Liver (tissue), 8 donors: ENCODE measurements at regions not wholly inside any gene's neighbourhood (a gene's known extent, or its start where the extent isn't known, plus 50 kb on each side); places are given as distances from the start of the nearest gene placed in this dataset.

ENCODE experiments used
- DNase-seq: peaks from one replicate; pipeline ENCODE4 v3.0.0-alpha.2; 2017; ENCODE audit warnings: low spot score
- H3K27ac ChIP-seq, 2 donors: one replicate each; pipeline ENCODE4 v1.7.0; 2013; ENCODE audit warnings: inconsistent platforms in 2 of 2, low read length in 2 of 2, control low read depth in 1 of 2, low read depth in 1 of 2, mild to moderate bottlenecking in 1 of 2
- H3K27me3 ChIP-seq, 4 donors: one replicate each; pipeline versions ENCODE4 v1.6.1 to v1.7.0; 2013; ENCODE audit warnings: low read length in 3 of 4, inconsistent platforms in 1 of 4, mild to moderate bottlenecking in 1 of 4, moderate library complexity in 1 of 4; ENCODE audit not compliant: control insufficient read depth in 4 of 4, insufficient read depth in 4 of 4
- H3K36me3 ChIP-seq, 4 donors: one replicate each; pipeline versions ENCODE4 v1.6.1 to v1.7.0; 2013; ENCODE audit warnings: low read length in 3 of 4, mild to moderate bottlenecking in 3 of 4, low read depth in 1 of 4, moderate library complexity in 1 of 4; ENCODE audit not compliant: control insufficient read depth in 4 of 4, insufficient read depth in 3 of 4
- H3K4me1 ChIP-seq, 4 donors: one replicate each; pipeline versions ENCODE4 v1.6.1 to v1.7.0; 2013; ENCODE audit warnings: low read length in 3 of 4, mild to moderate bottlenecking in 3 of 4, moderate library complexity in 1 of 4; ENCODE audit not compliant: control insufficient read depth in 4 of 4, insufficient read depth in 4 of 4
- H3K4me3 ChIP-seq, 3 donors: one replicate each; pipeline versions ENCODE4 v1.6.1 to v1.7.0; 2013; ENCODE audit warnings: low read length in 3 of 3, control low read depth in 1 of 3, low read depth in 1 of 3, mild to moderate bottlenecking in 1 of 3
- H3K9ac ChIP-seq, 2 donors: one replicate each; pipeline ENCODE4 v1.7.0; 2013; ENCODE audit warnings: low read length in 2 of 2, mild to moderate bottlenecking in 2 of 2, moderate library complexity in 2 of 2, control low read depth in 1 of 2, low read depth in 1 of 2
- H3K9me3 ChIP-seq, 4 donors: one replicate each; pipeline versions ENCODE4 v1.6.1 to v1.7.0; 2013; ENCODE audit warnings: low read length in 3 of 4; ENCODE audit not compliant: control insufficient read depth in 4 of 4
- ATF3 ChIP-seq: IDR thresholded peaks from 2 replicates; pipeline ENCODE4 v1.6.1; 2016; ENCODE audit warnings: antibody characterized with exemption
- EGR1 ChIP-seq, 2 donors: IDR thresholded peaks; 2 replicates each; pipeline ENCODE4 v1.6.1; 2016 to 2018; ENCODE audit warnings: antibody characterized with exemption in 2 of 2, low read depth in 2 of 2
- FOXA1 ChIP-seq: IDR thresholded peaks from 2 replicates; pipeline ENCODE4 v1.6.1; 2016; ENCODE audit warnings: antibody characterized with exemption
- FOXA2 ChIP-seq: IDR thresholded peaks from 2 replicates; pipeline ENCODE4 v1.6.1; 2016; ENCODE audit warnings: antibody characterized with exemption
- GABPA ChIP-seq, 2 donors: IDR thresholded peaks in 1 of 2; conservative IDR thresholded peaks in 1 of 2; 2 replicates each; pipeline ENCODE4 v1.6.1; 2016; ENCODE audit warnings: antibody characterized with exemption in 2 of 2, mild to moderate bottlenecking in 1 of 2, moderate library complexity in 1 of 2
- HNF4A ChIP-seq, 2 donors: conservative IDR thresholded peaks; 2 replicates each; pipeline ENCODE4 v1.6.1; 2016; ENCODE audit warnings: antibody characterized with exemption in 2 of 2, mild to moderate bottlenecking in 2 of 2
- HNF4G ChIP-seq: IDR thresholded peaks from 2 replicates; pipeline ENCODE4 v1.6.1; 2016; ENCODE audit warnings: antibody characterized with exemption
- MAX ChIP-seq: IDR thresholded peaks from 2 replicates; pipeline ENCODE4 v1.6.1; 2016; ENCODE audit warnings: antibody characterized with exemption
- RAD21 ChIP-seq, 2 donors: IDR thresholded peaks; 2 replicates each; pipeline ENCODE4 v1.6.1; 2016; ENCODE audit warnings: antibody characterized with exemption in 2 of 2, mild to moderate bottlenecking in 2 of 2
- REST ChIP-seq: IDR thresholded peaks from 2 replicates; pipeline ENCODE4 v1.6.1; 2016; ENCODE audit warnings: antibody characterized with exemption, mild to moderate bottlenecking
- RXRA ChIP-seq, 2 donors: IDR thresholded peaks; 2 replicates each; pipeline ENCODE4 v1.6.1; 2017 to 2018; ENCODE audit warnings: antibody characterized with exemption in 2 of 2, mild to moderate bottlenecking in 1 of 2
- SP1 ChIP-seq: IDR thresholded peaks from 2 replicates; pipeline ENCODE4 v1.6.1; 2018; ENCODE audit warnings: antibody characterized with exemption, mild to moderate bottlenecking
- TAF1 ChIP-seq: conservative IDR thresholded peaks from 2 replicates; pipeline ENCODE4 v1.6.1; 2016; ENCODE audit warnings: antibody characterized with exemption, mild to moderate bottlenecking
- YY1 ChIP-seq: IDR thresholded peaks from 2 replicates; pipeline ENCODE4 v1.6.1; 2016; ENCODE audit warnings: antibody characterized with exemption, mild to moderate bottlenecking
- ZBTB33 ChIP-seq: IDR thresholded peaks from 2 replicates; pipeline ENCODE4 v1.6.1; 2016; ENCODE audit warnings: antibody characterized with exemption
- WGBS: extraction: QIAGEN DNeasy Blood & Tissue Kit; methylation state at CpG from one replicate; pipeline ENCODE4 v1.1.7; 2013; 5-methylcytosine and 5-hydroxymethylcytosine counted together
- TF ChIP-seq, protein P1 (sequence below): fragments of 150-350 bp; IDR thresholded peaks from 2 replicates; pipeline ENCODE4 v1.5.1; 2017; ENCODE audit warnings: improper control_type of control experiment, low read depth, low read length; ENCODE audit not compliant: missing input control
- donor health status: healthy.
- donor health status: healthy.
- donor health status: healthy.
- donor health status: healthy.
- donor health status: healthy.

DNA sequence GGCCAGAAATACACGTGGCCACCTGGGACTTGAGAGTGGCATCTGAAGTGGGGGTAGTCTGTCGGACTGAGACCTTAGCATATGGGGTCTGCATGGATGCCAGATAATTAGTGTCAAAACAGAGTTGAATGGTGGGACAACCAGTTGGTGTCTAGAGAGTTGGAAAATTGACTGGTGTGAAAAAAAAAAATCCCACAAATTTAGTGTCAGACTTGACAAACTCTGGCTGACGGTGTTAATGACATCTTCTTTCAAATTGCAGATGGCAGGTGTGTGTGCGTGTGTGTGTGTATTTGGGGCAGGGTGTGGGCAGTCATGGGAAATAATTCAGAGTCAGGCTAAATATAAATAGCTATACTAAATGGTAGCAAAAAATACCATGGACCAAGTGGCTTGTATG is 365.4 kb upstream of the RGPD4 start:
- 48% methylated on average over 4 of the region's 4 CpGs for WGBS
- TF ChIP-seq REST (no peak), FOXA2 (no peak), YY1 (no peak), RAD21 (IDR thresholded peaks at IDR 0.05) (no peak), MAX (no peak), GABPA (IDR thresholded peaks at IDR 0.05 in 1 of 2, conservative IDR thresholded peaks at IDR 0.05 in 1 of 2) (no peak), ATF3 (no peak), ZBTB33 (no peak), HNF4A (conservative IDR thresholded peaks at IDR 0.05) (no peak), FOXA1 (no peak), TAF1 (no peak)
- TF ChIP-seq, protein P1, sequence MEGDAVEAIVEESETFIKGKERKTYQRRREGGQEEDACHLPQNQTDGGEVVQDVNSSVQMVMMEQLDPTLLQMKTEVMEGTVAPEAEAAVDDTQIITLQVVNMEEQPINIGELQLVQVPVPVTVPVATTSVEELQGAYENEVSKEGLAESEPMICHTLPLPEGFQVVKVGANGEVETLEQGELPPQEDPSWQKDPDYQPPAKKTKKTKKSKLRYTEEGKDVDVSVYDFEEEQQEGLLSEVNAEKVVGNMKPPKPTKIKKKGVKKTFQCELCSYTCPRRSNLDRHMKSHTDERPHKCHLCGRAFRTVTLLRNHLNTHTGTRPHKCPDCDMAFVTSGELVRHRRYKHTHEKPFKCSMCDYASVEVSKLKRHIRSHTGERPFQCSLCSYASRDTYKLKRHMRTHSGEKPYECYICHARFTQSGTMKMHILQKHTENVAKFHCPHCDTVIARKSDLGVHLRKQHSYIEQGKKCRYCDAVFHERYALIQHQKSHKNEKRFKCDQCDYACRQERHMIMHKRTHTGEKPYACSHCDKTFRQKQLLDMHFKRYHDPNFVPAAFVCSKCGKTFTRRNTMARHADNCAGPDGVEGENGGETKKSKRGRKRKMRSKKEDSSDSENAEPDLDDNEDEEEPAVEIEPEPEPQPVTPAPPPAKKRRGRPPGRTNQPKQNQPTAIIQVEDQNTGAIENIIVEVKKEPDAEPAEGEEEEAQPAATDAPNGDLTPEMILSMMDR, result no peak
- H3K4me1 ChIP-seq, result no peaks in the 10 kb centered on the region
- no peaks in the 10 kb centered on the region for H3K36me3 ChIP-seq
- peaks cover 0 to 3% (median 0%) of the 10 kb centered on the region in 4 donors for H3K27me3 ChIP-seq
- DNase-seq, result no peak
- no peaks in the 10 kb centered on the region for H3K9me3 ChIP-seq
- H3K4me3 ChIP-seq, result no peak overlapping the region
- no peak overlapping the region for H3K9ac ChIP-seq
- no peak overlapping the region for H3K27ac ChIP-seq

GRCh38 chr2:107462181-107462580 is 364.5 kb upstream of the RGPD4 start:
- H3K27me3 ChIP-seq, result peaks cover 0 to 3% (median 0%) of the 10 kb centered on the region in 4 donors
- no peak overlapping the region for H3K4me3 ChIP-seq
- TF ChIP-seq, protein P1, result no peak
- TF ChIP-seq YY1, result no peak
- TF ChIP-seq RXRA (IDR thresholded peaks at IDR 0.05), result no peak
- TF ChIP-seq HNF4G, result no peak
- TF ChIP-seq SP1, result no peak
- no peak for TF ChIP-seq GABPA (IDR thresholded peaks at IDR 0.05 in 1 of 2, conservative IDR thresholded peaks at IDR 0.05 in 1 of 2)
- TF ChIP-seq FOXA1, result no peak
- TF ChIP-seq ATF3, result no peak
- no peak for TF ChIP-seq REST
- no peak for TF ChIP-seq EGR1 (IDR thresholded peaks at IDR 0.05; ENCODE audit: low read depth in 2 of 2)
- no peak for TF ChIP-seq HNF4A (conservative IDR thresholded peaks at IDR 0.05)
- no peaks in the 10 kb centered on the region for H3K9me3 ChIP-seq
- no peaks in the 10 kb centered on the region for H3K4me1 ChIP-seq
- H3K9ac ChIP-seq, result no peak overlapping the region
- WGBS, result 83% methylated on average over 2 of the region's 2 CpGs
- DNase-seq, result no peak
- no peak overlapping the region for H3K27ac ChIP-seq
- no peaks in the 10 kb centered on the region for H3K36me3 ChIP-seq
